ENCODE measurements at regions not wholly inside any gene's neighbourhood (a gene's known extent, or its start where the extent isn't known, plus 50 kb on each side); places are given as distances from the start of the nearest gene placed in this dataset.

DNA sequence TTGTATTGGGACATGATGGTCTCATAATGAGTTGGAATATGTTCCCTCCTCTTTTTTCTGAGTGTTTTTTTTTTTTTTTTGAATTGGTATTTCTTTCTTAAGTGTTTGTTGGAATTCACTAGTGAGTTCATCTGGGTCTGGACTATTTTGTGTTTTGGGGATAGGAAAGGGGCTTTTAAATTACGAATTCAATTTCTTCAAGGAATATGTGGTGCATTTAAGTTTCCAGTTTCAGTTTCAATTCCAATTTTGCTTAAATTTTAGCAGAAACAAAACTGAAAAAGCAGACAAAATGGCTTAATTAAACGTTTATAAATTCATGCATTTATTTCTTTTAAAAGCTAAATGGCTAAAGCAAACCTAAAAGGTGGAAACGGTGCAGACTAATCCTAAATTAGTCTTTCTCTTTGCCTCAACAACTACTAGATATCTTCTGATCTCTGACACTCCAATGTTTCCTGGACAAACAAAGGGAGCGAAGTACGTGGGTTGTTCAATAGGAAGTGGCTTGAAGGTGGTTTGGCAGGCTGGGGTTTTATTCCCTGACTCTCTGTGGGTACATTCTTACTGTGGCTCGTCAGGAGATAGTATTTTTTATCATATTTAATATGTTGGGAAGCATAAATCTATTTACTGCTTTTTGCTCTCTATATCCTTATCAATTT is 50.0 kb upstream of the CORO2B start:
- TF ChIP-seq, protein P1, sequence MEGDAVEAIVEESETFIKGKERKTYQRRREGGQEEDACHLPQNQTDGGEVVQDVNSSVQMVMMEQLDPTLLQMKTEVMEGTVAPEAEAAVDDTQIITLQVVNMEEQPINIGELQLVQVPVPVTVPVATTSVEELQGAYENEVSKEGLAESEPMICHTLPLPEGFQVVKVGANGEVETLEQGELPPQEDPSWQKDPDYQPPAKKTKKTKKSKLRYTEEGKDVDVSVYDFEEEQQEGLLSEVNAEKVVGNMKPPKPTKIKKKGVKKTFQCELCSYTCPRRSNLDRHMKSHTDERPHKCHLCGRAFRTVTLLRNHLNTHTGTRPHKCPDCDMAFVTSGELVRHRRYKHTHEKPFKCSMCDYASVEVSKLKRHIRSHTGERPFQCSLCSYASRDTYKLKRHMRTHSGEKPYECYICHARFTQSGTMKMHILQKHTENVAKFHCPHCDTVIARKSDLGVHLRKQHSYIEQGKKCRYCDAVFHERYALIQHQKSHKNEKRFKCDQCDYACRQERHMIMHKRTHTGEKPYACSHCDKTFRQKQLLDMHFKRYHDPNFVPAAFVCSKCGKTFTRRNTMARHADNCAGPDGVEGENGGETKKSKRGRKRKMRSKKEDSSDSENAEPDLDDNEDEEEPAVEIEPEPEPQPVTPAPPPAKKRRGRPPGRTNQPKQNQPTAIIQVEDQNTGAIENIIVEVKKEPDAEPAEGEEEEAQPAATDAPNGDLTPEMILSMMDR (IDR thresholded peaks at IDR 0.05; ENCODE audit: extremely low read depth in 1 of 2, insufficient read depth in 1 of 2, low read depth in 1 of 2, low read length in 2 of 2): no peak
- TF ChIP-seq JUN (IDR thresholded peaks at IDR 0.05; ENCODE audit: borderline replicate concordance, insufficient read depth, insufficient read length, low read depth) (no peak), POLR2A (IDR thresholded peaks at IDR 0.05; ENCODE audit: low read depth, low read length) (no peak), POLR2AphosphoS5 (IDR thresholded peaks at IDR 0.05; ENCODE audit: insufficient read depth, low read depth, low read length) (no peak)
- TF ChIP-seq, protein P2, sequence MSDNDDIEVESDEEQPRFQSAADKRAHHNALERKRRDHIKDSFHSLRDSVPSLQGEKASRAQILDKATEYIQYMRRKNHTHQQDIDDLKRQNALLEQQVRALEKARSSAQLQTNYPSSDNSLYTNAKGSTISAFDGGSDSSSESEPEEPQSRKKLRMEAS (IDR thresholded peaks at IDR 0.05; ENCODE audit: insufficient read depth, insufficient read length): no peak

Measured in endothelial cell of umbilical vein (primary cell).